ENCODE measurements at regions not wholly inside any gene's neighbourhood (a gene's known extent, or its start where the extent isn't known, plus 50 kb on each side); places are given as distances from the start of the nearest gene placed in this dataset.
"Not testable (repeated sequence)": the region's sequence is repeated elsewhere in the genome, so short reads cannot be mapped to it uniquely, and the experiment has no call there.

DNA sequence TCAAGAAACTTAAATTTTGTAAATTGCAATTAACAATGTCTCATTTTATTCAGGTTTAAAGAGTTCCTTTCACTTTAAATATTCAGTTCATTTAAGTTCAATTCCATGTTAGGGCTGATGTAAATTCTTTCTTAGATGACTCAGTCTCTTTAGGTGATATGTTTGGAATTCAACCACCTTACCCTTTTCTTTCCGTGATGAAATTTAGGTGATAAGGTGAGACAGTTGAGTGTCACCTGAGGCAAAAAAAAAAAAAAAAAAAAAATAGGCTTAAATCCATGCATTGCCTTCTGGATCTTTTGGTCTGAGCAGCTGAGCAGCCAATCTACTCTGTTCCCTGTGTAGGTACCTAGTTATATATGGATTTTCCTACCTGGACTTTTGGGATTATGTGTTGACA, 299.5 kb downstream of the DAD1 start:
- TF ChIP-seq, protein P1, sequence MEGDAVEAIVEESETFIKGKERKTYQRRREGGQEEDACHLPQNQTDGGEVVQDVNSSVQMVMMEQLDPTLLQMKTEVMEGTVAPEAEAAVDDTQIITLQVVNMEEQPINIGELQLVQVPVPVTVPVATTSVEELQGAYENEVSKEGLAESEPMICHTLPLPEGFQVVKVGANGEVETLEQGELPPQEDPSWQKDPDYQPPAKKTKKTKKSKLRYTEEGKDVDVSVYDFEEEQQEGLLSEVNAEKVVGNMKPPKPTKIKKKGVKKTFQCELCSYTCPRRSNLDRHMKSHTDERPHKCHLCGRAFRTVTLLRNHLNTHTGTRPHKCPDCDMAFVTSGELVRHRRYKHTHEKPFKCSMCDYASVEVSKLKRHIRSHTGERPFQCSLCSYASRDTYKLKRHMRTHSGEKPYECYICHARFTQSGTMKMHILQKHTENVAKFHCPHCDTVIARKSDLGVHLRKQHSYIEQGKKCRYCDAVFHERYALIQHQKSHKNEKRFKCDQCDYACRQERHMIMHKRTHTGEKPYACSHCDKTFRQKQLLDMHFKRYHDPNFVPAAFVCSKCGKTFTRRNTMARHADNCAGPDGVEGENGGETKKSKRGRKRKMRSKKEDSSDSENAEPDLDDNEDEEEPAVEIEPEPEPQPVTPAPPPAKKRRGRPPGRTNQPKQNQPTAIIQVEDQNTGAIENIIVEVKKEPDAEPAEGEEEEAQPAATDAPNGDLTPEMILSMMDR (IDR thresholded peaks at IDR 0.05), result no peak
- intact Hi-C loops (cut with DNase I), result no loop called here
- Histone ChIP-seq H3K9me3 (no peaks in the 10 kb centered on the region), H3K27ac (no peak overlapping the region), H3K27me3 (no peaks in the 10 kb centered on the region), H3K4me1 (no peaks in the 10 kb centered on the region), H3K36me3 (no peaks in the 10 kb centered on the region), H3K4me3 (no peak overlapping the region)
- no peak for DNase-seq (ENCODE audit: low spot score in 2 of 2)

DNA sequence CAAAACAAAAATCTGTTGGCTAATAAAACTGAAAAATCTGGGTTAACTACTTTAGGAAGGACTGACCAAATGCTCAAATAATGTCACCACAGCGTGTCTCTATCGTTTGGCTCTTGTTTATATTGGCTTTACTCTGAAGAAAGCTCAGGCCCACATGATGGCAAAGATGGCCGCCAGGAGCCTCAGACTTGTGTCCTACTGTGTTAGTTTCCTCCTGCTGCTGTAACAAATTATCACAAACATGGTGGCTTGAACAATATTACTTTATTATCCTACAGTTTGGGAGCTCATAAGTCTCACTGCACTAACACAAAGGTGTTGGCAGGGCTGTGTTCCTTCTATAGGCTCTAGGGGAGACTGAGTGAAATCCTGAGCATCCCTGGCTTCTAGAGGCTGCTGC, 303.0 kb downstream of the DAD1 start:
- H3K36me3 ChIP-seq, result no peaks in the 10 kb centered on the region
- intact Hi-C loops (cut with DNase I), result no loop called here
- no peaks in the 10 kb centered on the region for H3K27me3 ChIP-seq
- no peak overlapping the region for H3K27ac ChIP-seq
- no peaks in the 10 kb centered on the region for H3K9me3 ChIP-seq
- DNase-seq (ENCODE audit: low spot score in 2 of 2), result no peak
- H3K4me1 ChIP-seq, result no peaks in the 10 kb centered on the region
- H3K4me3 ChIP-seq, result no peak overlapping the region
- TF ChIP-seq, protein P1 (IDR thresholded peaks at IDR 0.05), result no peak

DNA sequence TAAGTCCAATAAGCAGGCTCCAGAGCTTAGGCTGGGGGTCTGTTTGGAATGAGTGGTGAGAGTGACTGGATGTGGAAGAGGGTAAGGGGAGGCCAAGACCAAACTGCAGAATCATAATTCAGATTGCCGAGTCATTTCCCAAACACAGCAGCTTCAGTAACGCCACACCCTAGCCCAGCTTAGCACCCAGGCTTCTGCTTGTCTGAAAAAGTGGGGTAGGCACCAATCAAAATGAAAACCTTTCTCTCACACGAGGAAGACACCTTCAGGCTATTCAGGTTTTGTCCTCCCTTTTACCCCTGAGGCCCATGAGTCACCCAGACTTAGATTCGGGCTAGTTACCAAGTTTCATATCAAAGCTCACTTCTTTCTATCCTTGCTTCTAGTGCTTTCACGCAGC, 306.1 kb downstream of the DAD1 start:
- Histone ChIP-seq H3K27me3 (no peaks in the 10 kb centered on the region), H3K9me3 (no peaks in the 10 kb centered on the region), H3K4me3 (no peak overlapping the region), H3K36me3 (no peaks in the 10 kb centered on the region), H3K4me1 (no peaks in the 10 kb centered on the region), H3K27ac (no peak overlapping the region)
- intact Hi-C loops (cut with DNase I), result no loop called here
- TF ChIP-seq, protein P1 (IDR thresholded peaks at IDR 0.05), result no peak
- no peak for DNase-seq (ENCODE audit: low spot score in 2 of 2)

DNA sequence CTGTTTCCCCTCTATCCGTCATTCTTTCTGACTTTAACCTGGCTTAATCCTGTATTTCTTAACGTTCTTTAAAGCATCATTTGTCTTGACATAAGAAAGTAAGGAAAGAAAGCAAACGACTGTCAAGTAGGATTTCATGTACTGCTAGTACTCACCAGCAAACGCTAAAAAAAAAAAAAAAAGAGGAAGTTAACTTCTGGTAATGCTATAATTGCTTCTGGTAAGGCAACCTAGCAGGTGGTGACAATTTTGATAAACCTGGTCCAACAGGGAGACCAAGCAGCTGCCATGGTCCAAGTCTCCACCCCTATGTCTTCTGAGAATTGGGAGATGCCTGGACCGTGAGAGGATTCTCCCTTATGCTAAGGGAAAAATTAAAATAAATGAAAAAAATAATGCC, 306.6 kb downstream of the DAD1 start:
- Histone ChIP-seq H3K36me3 (no peaks in the 10 kb centered on the region), H3K27me3 (no peaks in the 10 kb centered on the region), H3K9me3 (no peaks in the 10 kb centered on the region), H3K4me3 (no peak overlapping the region), H3K4me1 (no peaks in the 10 kb centered on the region), H3K27ac (no peak overlapping the region)
- TF ChIP-seq, protein P1 (IDR thresholded peaks at IDR 0.05), result no peak
- no peak for DNase-seq (ENCODE audit: low spot score in 2 of 2)
- intact Hi-C loops (cut with DNase I), result no loop called here

DNA sequence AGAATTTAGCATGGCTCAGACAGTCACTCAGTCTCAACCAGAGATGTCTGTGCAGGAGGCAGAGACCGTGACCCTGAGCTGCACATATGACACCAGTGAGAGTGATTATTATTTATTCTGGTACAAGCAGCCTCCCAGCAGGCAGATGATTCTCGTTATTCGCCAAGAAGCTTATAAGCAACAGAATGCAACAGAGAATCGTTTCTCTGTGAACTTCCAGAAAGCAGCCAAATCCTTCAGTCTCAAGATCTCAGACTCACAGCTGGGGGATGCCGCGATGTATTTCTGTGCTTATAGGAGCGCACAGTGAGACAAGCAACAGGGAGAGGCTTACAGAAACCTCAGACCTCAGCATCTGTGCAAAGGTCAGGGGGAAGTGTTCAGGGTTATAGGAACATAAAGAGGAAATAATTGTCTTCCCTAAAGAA, 307.6 kb downstream of the DAD1 start:
- H3K36me3 ChIP-seq; DNase-seq (ENCODE audit: low spot score in 2 of 2); H3K9me3 ChIP-seq; H3K4me1 ChIP-seq; H3K4me3 ChIP-seq; intact Hi-C loops (cut with DNase I); H3K27me3 ChIP-seq; H3K27ac ChIP-seq: not testable (repeated sequence)

DNA sequence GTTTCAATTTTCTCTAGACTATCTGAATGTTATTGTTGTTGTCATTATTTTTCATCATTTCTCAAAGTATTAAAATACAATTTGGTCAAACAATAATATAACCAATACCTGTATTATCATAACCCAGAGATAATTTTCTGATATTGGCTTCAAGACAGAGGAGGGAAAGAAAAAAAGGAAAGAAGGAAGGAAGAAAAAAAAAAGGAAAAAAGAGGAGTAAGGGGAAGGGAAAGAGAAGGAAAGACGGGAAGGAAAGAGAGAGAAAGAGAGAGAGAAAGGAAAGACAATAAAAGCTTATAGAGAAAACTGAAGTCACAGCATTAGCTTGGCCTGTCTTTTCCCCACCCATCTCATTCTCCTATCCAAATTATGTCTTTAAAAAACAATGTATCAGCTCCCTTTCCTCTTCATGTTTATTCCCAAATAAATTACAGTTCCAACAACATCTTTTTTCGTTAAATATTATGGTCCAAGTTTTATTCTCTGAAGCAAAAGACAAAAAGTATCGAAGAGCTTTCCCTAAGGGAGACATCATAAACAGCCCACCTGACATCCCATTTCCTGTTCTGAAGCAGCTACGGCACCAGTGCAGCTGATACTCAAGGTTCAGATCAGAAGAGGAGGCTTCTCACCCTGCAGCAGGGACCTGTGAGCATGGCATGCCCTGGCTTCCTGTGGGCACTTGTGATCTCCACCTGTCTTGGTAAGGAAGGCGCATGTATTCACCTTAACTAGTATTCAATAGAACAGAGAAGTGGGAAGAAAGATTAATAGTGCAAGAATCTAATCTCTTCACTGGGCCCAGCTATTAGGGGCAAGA, 308.3 kb downstream of the DAD1 start:
- H3K9me3 ChIP-seq, result no peaks in the 10 kb centered on the region
- intact Hi-C loops (cut with DNase I), result no loop called here
- TF ChIP-seq, protein P1 (IDR thresholded peaks at IDR 0.05), result no peak
- no peaks in the 10 kb centered on the region for H3K4me1 ChIP-seq
- no peaks in the 10 kb centered on the region for H3K27me3 ChIP-seq
- DNase-seq (ENCODE audit: low spot score in 2 of 2), result no peak
- no peak overlapping the region for H3K4me3 ChIP-seq
- no peak overlapping the region for H3K27ac ChIP-seq
- H3K36me3 ChIP-seq, result no peaks in the 10 kb centered on the region

Data from ascending aorta (tissue), 2 donors.